ENCODE measurements at regions not wholly inside any gene's neighbourhood (a gene's known extent, or its start where the extent isn't known, plus 50 kb on each side); places are given as distances from the start of the nearest gene placed in this dataset.
"Not testable (repeated sequence)": the region's sequence is repeated elsewhere in the genome, so short reads cannot be mapped to it uniquely, and the experiment has no call there.

- Mint-ChIP-seq H3K27me3 (peaks cover 13% of the 10 kb centered on the region), H3K27ac (no peak overlapping the region), H3K4me3 (no peak overlapping the region), H3K36me3 (no peaks in the 10 kb centered on the region), H3K4me1 (no peaks in the 10 kb centered on the region), H3K9me3 (peaks cover 4% of the 10 kb centered on the region)
- DNase-seq: no peak
These were observed 70.0 kb upstream of the PPP2R3B start for GRCh38 chrX:456551-457291.

- H3K9me3 Mint-ChIP-seq: peaks cover 5% of the 10 kb centered on the region
These were observed 70.6 kb upstream of the PPP2R3B start for GRCh38 chrX:457292-457679.

GRCh38 chrX:458631-459061 is 71.9 kb upstream of the PPP2R3B start:
- Mint-ChIP-seq H3K27me3 (peaks cover 13% of the 10 kb centered on the region), H3K27ac (no peak overlapping the region), H3K36me3 (no peaks in the 10 kb centered on the region), H3K4me1 (no peaks in the 10 kb centered on the region), H3K9me3 (peaks cover 5% of the 10 kb centered on the region), H3K4me3 (no peak overlapping the region)
- DNase-seq: no peak

More at GRCh38 chrX:457292-457679, 70.6 kb upstream of the PPP2R3B start:
- H3K36me3 Mint-ChIP-seq: no peaks in the 10 kb centered on the region
- DNase-seq: no peak
- no peak overlapping the region for H3K27ac Mint-ChIP-seq
- no peak overlapping the region for H3K4me3 Mint-ChIP-seq
- H3K27me3 Mint-ChIP-seq: peaks cover 13% of the 10 kb centered on the region
- H3K4me1 Mint-ChIP-seq: no peaks in the 10 kb centered on the region

- Mint-ChIP-seq H3K27ac (no peak overlapping the region), H3K9me3 (peaks cover 5% of the 10 kb centered on the region), H3K4me3 (no peak overlapping the region), H3K27me3 (peaks cover 13% of the 10 kb centered on the region), H3K4me1 (no peaks in the 10 kb centered on the region), H3K36me3 (no peaks in the 10 kb centered on the region)
- no peak for DNase-seq
These were observed 72.9 kb upstream of the PPP2R3B start for GRCh38 chrX:459611-460010.

- Mint-ChIP-seq H3K4me3 (no peak overlapping the region), H3K27me3 (peaks cover 13% of the 10 kb centered on the region), H3K4me1 (no peaks in the 10 kb centered on the region), H3K27ac (no peak overlapping the region), H3K9me3 (peaks cover 5% of the 10 kb centered on the region), H3K36me3 (no peaks in the 10 kb centered on the region)
- DNase-seq: no peak
These were observed 73.4 kb upstream of the PPP2R3B start for GRCh38 chrX:460116-460515.

- Mint-ChIP-seq H3K4me1 (no peaks in the 10 kb centered on the region), H3K4me3 (no peak overlapping the region), H3K27me3 (peaks cover 12% of the 10 kb centered on the region), H3K36me3 (no peaks in the 10 kb centered on the region), H3K27ac (no peak overlapping the region), H3K9me3 (peaks cover 5% of the 10 kb centered on the region)
- no peak for DNase-seq
These were observed 74.3 kb upstream of the PPP2R3B start for GRCh38 chrX:460823-461640.

GRCh38 chrX:462853-463252 is 76.1 kb upstream of the PPP2R3B start:
- Mint-ChIP-seq H3K9me3 (peaks cover 5% of the 10 kb centered on the region), H3K27ac (no peak overlapping the region), H3K4me1 (no peaks in the 10 kb centered on the region), H3K36me3 (no peaks in the 10 kb centered on the region), H3K4me3 (no peak overlapping the region), H3K27me3 (no peaks in the 10 kb centered on the region)
- no peak for DNase-seq

GRCh38 chrX:465418-466215 is 78.9 kb upstream of the PPP2R3B start:
- H3K36me3 Mint-ChIP-seq: no peaks in the 10 kb centered on the region
- no peak overlapping the region for H3K27ac Mint-ChIP-seq
- no peak overlapping the region for H3K4me3 Mint-ChIP-seq
- H3K9me3 Mint-ChIP-seq: peaks cover 5% of the 10 kb centered on the region
- H3K4me1 Mint-ChIP-seq: no peaks in the 10 kb centered on the region
- no peak for DNase-seq
- H3K27me3 Mint-ChIP-seq: no peaks in the 10 kb centered on the region

GRCh38 chrX:466836-467235 is 80.1 kb upstream of the PPP2R3B start:
- not testable (repeated sequence) for H3K27ac Mint-ChIP-seq, H3K4me3 Mint-ChIP-seq, H3K36me3 Mint-ChIP-seq, H3K4me1 Mint-ChIP-seq, H3K9me3 Mint-ChIP-seq, DNase-seq, H3K27me3 Mint-ChIP-seq

GRCh38 chrX:467686-468085 is 81.0 kb upstream of the PPP2R3B start:
- not testable (repeated sequence) for H3K4me1 Mint-ChIP-seq, H3K27me3 Mint-ChIP-seq, H3K27ac Mint-ChIP-seq, DNase-seq, H3K9me3 Mint-ChIP-seq, H3K36me3 Mint-ChIP-seq, H3K4me3 Mint-ChIP-seq

GRCh38 chrX:468979-469378 is 82.3 kb upstream of the PPP2R3B start:
- Mint-ChIP-seq H3K9me3 (peaks cover 5% of the 10 kb centered on the region), H3K27me3 (no peaks in the 10 kb centered on the region), H3K4me1 (no peaks in the 10 kb centered on the region), H3K4me3 (no peak overlapping the region), H3K36me3 (peaks cover 3% of the 10 kb centered on the region), H3K27ac (no peak overlapping the region)
- no peak for DNase-seq

GRCh38 chrX:470686-471085 is 84.0 kb upstream of the PPP2R3B start:
- H3K4me1 Mint-ChIP-seq: no peaks in the 10 kb centered on the region
- H3K36me3 Mint-ChIP-seq: peaks cover 3% of the 10 kb centered on the region
- H3K4me3 Mint-ChIP-seq: no peak overlapping the region
- no peak overlapping the region for H3K27ac Mint-ChIP-seq
- peaks cover 5% of the 10 kb centered on the region for H3K9me3 Mint-ChIP-seq
- no peaks in the 10 kb centered on the region for H3K27me3 Mint-ChIP-seq
- no peak for DNase-seq

GRCh38 chrX:471281-471680 is 84.6 kb upstream of the PPP2R3B start:
- no peak for DNase-seq
- Mint-ChIP-seq H3K36me3 (peaks cover 3% of the 10 kb centered on the region), H3K4me1 (no peaks in the 10 kb centered on the region), H3K27me3 (no peaks in the 10 kb centered on the region), H3K9me3 (peaks cover 5% of the 10 kb centered on the region), H3K4me3 (no peak overlapping the region), H3K27ac (no peak overlapping the region)

- not testable (repeated sequence) for H3K27ac Mint-ChIP-seq, H3K4me1 Mint-ChIP-seq, DNase-seq, H3K36me3 Mint-ChIP-seq, H3K27me3 Mint-ChIP-seq, H3K4me3 Mint-ChIP-seq, H3K9me3 Mint-ChIP-seq
These were observed 85.6 kb upstream of the PPP2R3B start for GRCh38 chrX:472275-472674.

All from activated naive CD8-positive, alpha-beta T cell treated with anti-CD3 and anti-CD28 coated beads for 36 hours (primary cell).